Left ventricle myocardium inferior (tissue), 1 donor: ENCODE measurements at regions not wholly inside any gene's neighbourhood (a gene's known extent, or its start where the extent isn't known, plus 50 kb on each side); places are given as distances from the start of the nearest gene placed in this dataset.
"Not testable (repeated sequence)": the region's sequence is repeated elsewhere in the genome, so short reads cannot be mapped to it uniquely, and the experiment has no call there.

Experiments used
- DNase-seq: peaks from one replicate; pipeline ENCODE4 v3.0.0-alpha.2; 2020
- H3K27ac ChIP-seq: fragments of 200-600 bp; replicated peaks from 2 replicates; pipeline ENCODE4 v1.8.0; 2021
- H3K27me3 ChIP-seq: fragments of 200-600 bp; 2 replicates; pipeline ENCODE4 v1.8.0; 2021; ENCODE audit warnings: low read depth
- H3K36me3 ChIP-seq: fragments of 200-600 bp; 2 replicates; pipeline ENCODE4 v1.8.0; 2021
- H3K4me1 ChIP-seq: fragments of 200-600 bp; 2 replicates; pipeline ENCODE4 v1.8.0; 2021
- H3K4me3 ChIP-seq: fragments of 200-600 bp; 2 replicates; pipeline ENCODE4 v1.8.0; 2021; ENCODE audit warnings: mild to moderate bottlenecking, moderate library complexity
- H3K9me3 ChIP-seq: fragments of 200-600 bp; replicated peaks from 2 replicates; pipeline ENCODE4 v1.8.0; 2021
- intact Hi-C: fragments of 100-400 bp; cut with micrococcal nuclease; formaldehyde crosslinking; loops from one replicate; pipeline ENCODE4 v1.11.0; 2022
- TF ChIP-seq, protein P1 (sequence below): fragments of 200-600 bp; IDR thresholded peaks from 2 replicates; pipeline ENCODE4 v1.8.0; 2021; ENCODE audit warnings: antibody characterized with exemption, mild to moderate bottlenecking, borderline replicate concordance
- donor health status: DM: no; HTN: yes; CAD: no; lungs with severe emphysema.

DNA sequence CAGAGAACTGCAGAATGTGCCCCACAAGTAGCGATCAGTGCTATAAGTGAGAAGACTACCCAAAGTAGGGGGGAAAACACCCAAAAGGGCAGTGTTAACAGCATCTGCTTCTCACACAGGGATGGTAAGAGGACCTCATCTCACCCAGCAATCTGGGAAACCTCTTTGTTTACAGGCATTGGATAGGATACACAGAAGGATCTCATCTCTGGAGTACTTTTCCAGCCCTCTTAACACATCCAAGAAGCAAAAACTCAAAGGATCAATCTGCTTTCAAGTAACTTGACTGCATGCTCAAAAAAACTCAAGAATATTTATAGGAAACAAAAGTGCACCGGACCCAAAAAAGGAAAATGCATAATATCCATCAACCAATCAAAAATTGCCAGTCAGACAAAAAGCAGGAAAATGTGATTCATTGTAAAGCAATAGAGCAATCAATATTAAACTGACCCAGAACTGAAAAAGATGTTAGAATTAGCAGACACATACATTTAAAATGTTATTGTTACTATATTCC, 311.0 kb upstream of the CXADR start:
- intact Hi-C loops: no loop called here
- Histone ChIP-seq H3K27ac (no peak overlapping the region), H3K4me1 (no peaks in the 10 kb centered on the region), H3K4me3 (no peak overlapping the region), H3K27me3 (no peaks in the 10 kb centered on the region), H3K36me3 (no peaks in the 10 kb centered on the region), H3K9me3 (peaks cover 13% of the 10 kb centered on the region)
- TF ChIP-seq, protein P1, sequence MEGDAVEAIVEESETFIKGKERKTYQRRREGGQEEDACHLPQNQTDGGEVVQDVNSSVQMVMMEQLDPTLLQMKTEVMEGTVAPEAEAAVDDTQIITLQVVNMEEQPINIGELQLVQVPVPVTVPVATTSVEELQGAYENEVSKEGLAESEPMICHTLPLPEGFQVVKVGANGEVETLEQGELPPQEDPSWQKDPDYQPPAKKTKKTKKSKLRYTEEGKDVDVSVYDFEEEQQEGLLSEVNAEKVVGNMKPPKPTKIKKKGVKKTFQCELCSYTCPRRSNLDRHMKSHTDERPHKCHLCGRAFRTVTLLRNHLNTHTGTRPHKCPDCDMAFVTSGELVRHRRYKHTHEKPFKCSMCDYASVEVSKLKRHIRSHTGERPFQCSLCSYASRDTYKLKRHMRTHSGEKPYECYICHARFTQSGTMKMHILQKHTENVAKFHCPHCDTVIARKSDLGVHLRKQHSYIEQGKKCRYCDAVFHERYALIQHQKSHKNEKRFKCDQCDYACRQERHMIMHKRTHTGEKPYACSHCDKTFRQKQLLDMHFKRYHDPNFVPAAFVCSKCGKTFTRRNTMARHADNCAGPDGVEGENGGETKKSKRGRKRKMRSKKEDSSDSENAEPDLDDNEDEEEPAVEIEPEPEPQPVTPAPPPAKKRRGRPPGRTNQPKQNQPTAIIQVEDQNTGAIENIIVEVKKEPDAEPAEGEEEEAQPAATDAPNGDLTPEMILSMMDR: no peak
- DNase-seq: no peak

DNA sequence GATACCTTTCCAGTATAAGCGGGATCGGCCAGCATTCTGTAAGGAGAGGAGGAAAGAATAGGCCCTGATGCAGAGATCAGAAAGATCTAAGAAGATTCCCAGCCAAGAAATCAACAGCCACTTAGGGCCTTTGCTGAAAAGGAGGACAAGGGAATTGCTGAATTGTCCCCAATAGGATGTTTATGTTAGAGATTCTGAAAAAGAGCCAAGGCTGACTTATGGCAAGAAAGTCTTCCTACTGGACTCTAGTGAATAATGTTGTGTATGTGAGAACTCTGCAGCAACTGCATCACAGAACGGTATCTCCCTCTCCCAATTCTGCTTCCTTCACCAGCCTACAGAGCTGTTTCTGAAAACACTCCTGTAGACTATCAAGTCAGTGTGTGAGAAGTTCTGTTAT, 298.0 kb upstream of the CXADR start:
- Histone ChIP-seq H3K4me3 (no peak overlapping the region), H3K4me1 (no peaks in the 10 kb centered on the region), H3K36me3 (no peaks in the 10 kb centered on the region), H3K27ac (no peak overlapping the region), H3K9me3 (peaks cover 4% of the 10 kb centered on the region), H3K27me3 (no peaks in the 10 kb centered on the region)
- intact Hi-C loops: no loop called here
- TF ChIP-seq, protein P1: no peak
- no peak for DNase-seq

DNA sequence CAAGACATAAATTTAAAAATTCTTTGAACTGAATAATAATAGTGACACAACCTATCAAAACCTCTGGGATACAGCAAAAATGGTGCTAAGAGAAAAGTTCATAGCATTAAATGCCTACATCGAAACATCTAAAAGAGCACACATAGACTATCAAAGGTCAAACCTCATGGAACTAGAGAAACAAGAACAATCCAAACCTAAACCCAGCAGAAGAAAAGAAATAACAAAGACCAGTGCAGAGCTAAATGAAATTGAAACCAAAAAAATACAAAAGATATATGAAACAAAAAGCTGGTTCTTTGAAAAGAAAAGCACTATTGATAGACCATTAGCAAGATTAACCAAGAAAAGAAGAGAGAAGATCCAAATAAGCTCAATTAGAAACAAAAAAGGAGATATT, 293.8 kb upstream of the CXADR start:
- H3K9me3 ChIP-seq, H3K27me3 ChIP-seq, DNase-seq, H3K36me3 ChIP-seq, H3K4me3 ChIP-seq, H3K4me1 ChIP-seq, intact Hi-C loops, H3K27ac ChIP-seq: not testable (repeated sequence)

DNA sequence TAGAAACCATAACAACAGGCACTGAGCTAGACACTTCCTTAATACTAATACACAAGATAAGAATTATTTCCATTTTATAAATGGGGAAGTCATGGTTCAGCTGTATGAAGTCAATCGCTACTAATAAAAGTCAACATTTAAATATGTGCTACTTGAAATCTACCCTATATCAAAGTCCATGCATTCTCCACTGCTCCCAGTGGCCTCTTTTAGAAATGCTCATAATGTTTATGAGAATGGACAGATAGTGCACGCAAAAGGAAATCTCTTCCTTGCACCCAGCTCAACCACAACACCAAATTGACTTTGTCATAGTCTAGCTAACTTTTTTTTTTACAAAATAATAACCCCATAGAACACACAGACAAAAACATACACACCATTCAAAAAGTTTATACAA, 281.7 kb upstream of the CXADR start:
- H3K9me3 ChIP-seq: peaks cover 55% of the 10 kb centered on the region
- no peaks in the 10 kb centered on the region for H3K4me1 ChIP-seq
- H3K27ac ChIP-seq: peak overlapping the region; percentile 58
- H3K36me3 ChIP-seq: no peaks in the 10 kb centered on the region
- intact Hi-C loops: no loop called here
- no peak overlapping the region for H3K4me3 ChIP-seq
- DNase-seq: no peak
- no peaks in the 10 kb centered on the region for H3K27me3 ChIP-seq
- TF ChIP-seq, protein P1: no peak

DNA sequence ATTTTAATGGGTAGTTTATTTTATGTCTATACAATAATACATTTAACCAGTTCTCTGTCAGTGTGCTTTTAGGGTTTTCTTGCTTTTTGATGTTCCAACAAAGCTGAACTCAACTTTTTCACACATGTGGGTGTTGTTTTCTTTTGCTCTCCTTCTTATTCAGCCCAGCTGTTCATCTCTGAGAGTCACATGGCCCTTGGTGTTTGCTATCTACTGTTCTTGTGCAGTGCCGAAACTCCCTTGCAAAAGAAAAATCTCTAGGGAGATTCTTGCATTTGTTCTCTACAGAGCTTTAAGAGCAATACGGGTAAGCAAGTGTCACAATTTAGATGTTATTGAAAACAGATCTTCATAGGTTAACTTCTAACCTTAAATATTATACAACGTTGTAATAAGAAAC, 281.1 kb upstream of the CXADR start:
- Histone ChIP-seq H3K27ac (peak overlapping the region; percentile 58), H3K36me3 (no peaks in the 10 kb centered on the region), H3K9me3 (peaks cover 49% of the 10 kb centered on the region), H3K27me3 (no peaks in the 10 kb centered on the region), H3K4me1 (no peaks in the 10 kb centered on the region), H3K4me3 (no peak overlapping the region)
- no peak for DNase-seq
- TF ChIP-seq, protein P1: no peak
- intact Hi-C loops: no loop called here

DNA sequence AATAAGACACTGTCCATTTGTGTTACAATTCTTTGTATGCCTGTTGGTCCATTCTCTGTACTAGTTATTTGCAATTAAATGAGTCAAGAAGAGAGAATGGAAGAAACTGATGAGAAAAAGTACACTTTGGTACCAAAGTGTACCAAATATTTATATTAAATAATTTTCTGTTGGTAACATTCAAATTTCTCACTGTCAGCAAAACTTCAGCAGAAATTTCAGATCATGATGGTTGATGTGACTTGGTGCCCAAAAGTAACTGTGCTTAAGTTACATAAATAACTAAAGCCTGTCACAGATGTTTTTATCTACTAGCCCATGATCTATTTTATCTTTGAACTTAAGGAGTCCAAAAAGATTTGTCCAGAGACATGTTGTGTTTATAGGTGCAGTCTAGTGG, 274.4 kb upstream of the CXADR start:
- Histone ChIP-seq H3K27ac (no peak overlapping the region), H3K4me3 (no peak overlapping the region), H3K27me3 (no peaks in the 10 kb centered on the region), H3K36me3 (no peaks in the 10 kb centered on the region), H3K9me3 (peaks cover 21% of the 10 kb centered on the region), H3K4me1 (no peaks in the 10 kb centered on the region)
- intact Hi-C loops: no loop called here
- TF ChIP-seq, protein P1: no peak
- DNase-seq: no peak
